ENCODE measurements at regions not wholly inside any gene's neighbourhood (a gene's known extent, or its start where the extent isn't known, plus 50 kb on each side); places are given as distances from the start of the nearest gene placed in this dataset.

- 0 out of 4 replicates have a peak, but pooled peaks cover 0 to 2% of the 10 kb centered on the region in 2 experiments for H3K27me3 ChIP-seq (replicated peaks in 1 of 2; ENCODE audit: control insufficient read depth in 2 of 2, insufficient read depth in 2 of 2, low read length in 1 of 2)
- BruUV-seq (replicated peaks), result no TSS peak
- H3K9me3 ChIP-seq (replicated peaks; ENCODE audit: control insufficient read depth, insufficient read depth, low read length), result no peaks in the 10 kb centered on the region; the same call in 2 of the 3 replicates
- ChIA-PET POLR2A (no interaction called here), RAD21 (ENCODE audit: unreplicated experiment) (no interaction called here), SMC1A (ENCODE audit: uncharacterized antibody, unreplicated experiment) (no interaction called here), CTCF (no interaction called here)
- no peaks in the 10 kb centered on the region for H3K36me3 ChIP-seq (ENCODE audit: control insufficient read depth in 2 of 2, insufficient read depth in 2 of 2, low read length in 1 of 2)
- H3K27ac ChIP-seq (ENCODE audit: control insufficient read depth, insufficient read depth), result no peak overlapping the region
- H3K9ac ChIP-seq (ENCODE audit: control insufficient read depth, insufficient read depth, low read length), result no peak overlapping the region
- no peaks in the 10 kb centered on the region for H3K79me2 ChIP-seq (ENCODE audit: control insufficient read depth, insufficient read depth, low read length)
- H3K4me3 ChIP-seq, result no peak overlapping the region
- H2AFZ ChIP-seq (ENCODE audit: control insufficient read depth, low read depth, low read length), result no peak overlapping the region
- H3K4me1 ChIP-seq (ENCODE audit: control insufficient read depth, insufficient read depth, low read length), result peaks cover 10% of the 10 kb centered on the region
- 57% methylated on average over 7 of the region's 7 CpGs for WGBS (ENCODE audit: insufficient coverage, insufficient replicate concordance, low lambda C conversion rate, missing lambda C conversion rate)
- H4K20me1 ChIP-seq (ENCODE audit: control insufficient read depth, insufficient read depth), result no peaks in the 10 kb centered on the region
- FAIRE-seq (no peak), DNase-seq (ENCODE audit: low read depth, low spot score) (no peak), ATAC-seq (no peak)
- no peak for TF ChIP-seq SUPT20H (IDR thresholded peaks at IDR 0.05; ENCODE audit: borderline replicate concordance, control insufficient read depth, low read depth, low read length)
- no peak overlapping the region for H3K4me2 ChIP-seq (ENCODE audit: control insufficient read depth, insufficient read depth)
- in situ Hi-C loops (cut with MboI) (no loop called here), intact Hi-C loops (cut with micrococcal nuclease; ENCODE audit: unreplicated experiment) (no loop called here)
These were observed 65.8 kb upstream of the EFEMP1 start for GRCh38 chr2:55989405-55989804.

- Histone ChIP-seq H3K4me3 (no peak overlapping the region), H2AFZ (ENCODE audit: control insufficient read depth, low read depth, low read length) (no peak overlapping the region), H3K9me3 (replicated peaks; ENCODE audit: control insufficient read depth, insufficient read depth, low read length) (no peaks in the 10 kb centered on the region), H3K79me2 (ENCODE audit: control insufficient read depth, insufficient read depth, low read length) (no peaks in the 10 kb centered on the region), H3K27ac (ENCODE audit: control insufficient read depth, insufficient read depth) (no peak overlapping the region), H3K27me3 (replicated peaks in 1 of 2; ENCODE audit: control insufficient read depth in 2 of 2, insufficient read depth in 2 of 2, low read length in 1 of 2) (0 out of 4 replicates have a peak, but pooled peaks cover 0 to 2% of the 10 kb centered on the region in 2 experiments), H3K4me1 (ENCODE audit: control insufficient read depth, insufficient read depth, low read length) (no peaks in the 10 kb centered on the region), H3K36me3 (ENCODE audit: control insufficient read depth in 2 of 2, insufficient read depth in 2 of 2, low read length in 1 of 2) (no peaks in the 10 kb centered on the region), H3K9ac (ENCODE audit: control insufficient read depth, insufficient read depth, low read length) (no peak overlapping the region), H3K4me2 (ENCODE audit: control insufficient read depth, insufficient read depth) (no peak overlapping the region), H4K20me1 (ENCODE audit: control insufficient read depth, insufficient read depth) (no peaks in the 10 kb centered on the region)
- POLR2A ChIA-PET, result no interaction called here
- in situ Hi-C loops (cut with MboI) (no loop called here), intact Hi-C loops (cut with micrococcal nuclease; ENCODE audit: unreplicated experiment) (no loop called here)
- BruUV-seq (replicated peaks), result no TSS peak
- SMC1A ChIA-PET (ENCODE audit: uncharacterized antibody, unreplicated experiment), result no interaction called here
- no peak for FAIRE-seq
- no peak for DNase-seq (ENCODE audit: low read depth, low spot score)
- TF ChIP-seq, protein P1, sequence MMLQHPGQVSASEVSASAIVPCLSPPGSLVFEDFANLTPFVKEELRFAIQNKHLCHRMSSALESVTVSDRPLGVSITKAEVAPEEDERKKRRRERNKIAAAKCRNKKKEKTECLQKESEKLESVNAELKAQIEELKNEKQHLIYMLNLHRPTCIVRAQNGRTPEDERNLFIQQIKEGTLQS (IDR thresholded peaks at IDR 0.05; ENCODE audit: borderline replicate concordance, extremely low read depth, low read depth, low read length), result no peak
- no peak for TF ChIP-seq BRCA1 (IDR thresholded peaks at IDR 0.05; ENCODE audit: low read depth, low read length)
- no peak for TF ChIP-seq CREB1 (IDR thresholded peaks at IDR 0.05; ENCODE audit: low read depth)
- RAD21 ChIA-PET (ENCODE audit: unreplicated experiment), result no interaction called here
- 23% methylated on average over 4 of the region's 4 CpGs for WGBS (ENCODE audit: insufficient coverage, insufficient replicate concordance, low lambda C conversion rate, missing lambda C conversion rate)
- no peak for ATAC-seq
- CTCF ChIA-PET, result no interaction called here
These were observed 68.9 kb upstream of the EFEMP1 start for GRCh38 chr2:55992455-55992854.

Data from GM12878 (cell line).